ENCODE measurements at regions not wholly inside any gene's neighbourhood (a gene's known extent, or its start where the extent isn't known, plus 50 kb on each side); places are given as distances from the start of the nearest gene placed in this dataset.

DNA sequence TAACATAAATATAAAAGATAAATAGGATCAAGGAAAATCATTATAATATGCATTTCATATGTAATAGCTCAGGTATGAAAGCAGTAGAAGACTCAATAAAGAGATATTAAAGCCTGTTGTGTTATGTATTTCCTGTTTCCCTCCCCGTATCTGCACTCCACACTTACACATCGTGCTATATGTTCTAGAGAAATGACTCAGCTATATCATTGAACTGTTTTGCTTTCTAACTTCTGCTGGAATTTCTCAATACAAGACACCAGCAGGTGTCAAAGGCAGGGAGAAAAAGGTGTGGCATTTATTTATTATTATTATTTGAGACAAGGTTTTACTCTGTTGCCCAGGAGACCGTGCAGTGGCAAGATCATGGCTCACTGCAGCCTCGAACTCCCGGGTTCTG lies 842.8 kb upstream of the CNTN5 start:
- FAIRE-seq (no peak), ATAC-seq (no peak), DNase-seq (ENCODE audit: low read depth, low spot score) (no peak)
- Histone ChIP-seq H3K4me3 (no peak overlapping the region), H4K20me1 (ENCODE audit: control insufficient read depth, insufficient read depth) (no peaks in the 10 kb centered on the region), H3K27ac (ENCODE audit: control insufficient read depth, insufficient read depth) (no peak overlapping the region), H3K27me3 (replicated peaks in 1 of 2; ENCODE audit: control insufficient read depth in 2 of 2, insufficient read depth in 2 of 2, low read length in 1 of 2) (no peaks in the 10 kb centered on the region), H3K4me2 (ENCODE audit: control insufficient read depth, insufficient read depth) (no peak overlapping the region), H3K79me2 (ENCODE audit: control insufficient read depth, insufficient read depth, low read length) (no peaks in the 10 kb centered on the region), H3K36me3 (ENCODE audit: control insufficient read depth in 2 of 2, insufficient read depth in 2 of 2, low read length in 1 of 2) (no peaks in the 10 kb centered on the region), H3K9ac (ENCODE audit: control insufficient read depth, insufficient read depth, low read length) (no peak overlapping the region), H2AFZ (ENCODE audit: control insufficient read depth, low read depth, low read length) (no peak overlapping the region), H3K4me1 (ENCODE audit: control insufficient read depth, insufficient read depth, low read length) (no peaks in the 10 kb centered on the region), H3K9me3 (replicated peaks; ENCODE audit: control insufficient read depth, insufficient read depth, low read length) (no peaks in the 10 kb centered on the region)
- ChIA-PET RAD21 (ENCODE audit: unreplicated experiment) (no interaction called here), SMC1A (ENCODE audit: uncharacterized antibody, unreplicated experiment) (interaction anchor here (0.5 kb wide), 1 partner anchor 293 kb away, joined by 3 read pairs; no protein-coding TSS in a partner anchor), CTCF (no interaction called here), POLR2A (no interaction called here)
- in situ Hi-C loops (cut with MboI) (no loop called here), intact Hi-C loops (cut with micrococcal nuclease; ENCODE audit: unreplicated experiment) (no loop called here)
- WGBS (ENCODE audit: insufficient coverage, insufficient replicate concordance, low lambda C conversion rate, missing lambda C conversion rate), result 1% methylated on average over 5 of the region's 5 CpGs
- TF ChIP-seq, protein P1, sequence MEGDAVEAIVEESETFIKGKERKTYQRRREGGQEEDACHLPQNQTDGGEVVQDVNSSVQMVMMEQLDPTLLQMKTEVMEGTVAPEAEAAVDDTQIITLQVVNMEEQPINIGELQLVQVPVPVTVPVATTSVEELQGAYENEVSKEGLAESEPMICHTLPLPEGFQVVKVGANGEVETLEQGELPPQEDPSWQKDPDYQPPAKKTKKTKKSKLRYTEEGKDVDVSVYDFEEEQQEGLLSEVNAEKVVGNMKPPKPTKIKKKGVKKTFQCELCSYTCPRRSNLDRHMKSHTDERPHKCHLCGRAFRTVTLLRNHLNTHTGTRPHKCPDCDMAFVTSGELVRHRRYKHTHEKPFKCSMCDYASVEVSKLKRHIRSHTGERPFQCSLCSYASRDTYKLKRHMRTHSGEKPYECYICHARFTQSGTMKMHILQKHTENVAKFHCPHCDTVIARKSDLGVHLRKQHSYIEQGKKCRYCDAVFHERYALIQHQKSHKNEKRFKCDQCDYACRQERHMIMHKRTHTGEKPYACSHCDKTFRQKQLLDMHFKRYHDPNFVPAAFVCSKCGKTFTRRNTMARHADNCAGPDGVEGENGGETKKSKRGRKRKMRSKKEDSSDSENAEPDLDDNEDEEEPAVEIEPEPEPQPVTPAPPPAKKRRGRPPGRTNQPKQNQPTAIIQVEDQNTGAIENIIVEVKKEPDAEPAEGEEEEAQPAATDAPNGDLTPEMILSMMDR (IDR thresholded peaks at IDR 0.05 in 2 of 3, conservative IDR thresholded peaks at IDR 0.05 in 1 of 3; ENCODE audit: control insufficient read depth in 2 of 3, extremely low read depth in 1 of 3, insufficient read depth in 1 of 3, low read depth in 3 of 3, low read length in 3 of 3), result no peak
- TF ChIP-seq TCF12 (IDR thresholded peaks at IDR 0.05; ENCODE audit: low read depth, low read length) (no peak), NFXL1 (IDR thresholded peaks at IDR 0.05; ENCODE audit: borderline replicate concordance) (no peak), MXI1 (IDR thresholded peaks at IDR 0.05; ENCODE audit: low read depth, low read length) (no peak), ZSCAN29 (IDR thresholded peaks at IDR 0.05) (no peak), POLR2A (IDR thresholded peaks at IDR 0.05; ENCODE audit: low read depth, low read length) (no peak), MYC (IDR thresholded peaks at IDR 0.05; ENCODE audit: insufficient read depth, insufficient read length, insufficient replicate concordance, low read length, severe bottlenecking) (no peak), IKZF1 (conservative IDR thresholded peaks at IDR 0.05) (no peak)
- TF ChIP-seq, protein P2, sequence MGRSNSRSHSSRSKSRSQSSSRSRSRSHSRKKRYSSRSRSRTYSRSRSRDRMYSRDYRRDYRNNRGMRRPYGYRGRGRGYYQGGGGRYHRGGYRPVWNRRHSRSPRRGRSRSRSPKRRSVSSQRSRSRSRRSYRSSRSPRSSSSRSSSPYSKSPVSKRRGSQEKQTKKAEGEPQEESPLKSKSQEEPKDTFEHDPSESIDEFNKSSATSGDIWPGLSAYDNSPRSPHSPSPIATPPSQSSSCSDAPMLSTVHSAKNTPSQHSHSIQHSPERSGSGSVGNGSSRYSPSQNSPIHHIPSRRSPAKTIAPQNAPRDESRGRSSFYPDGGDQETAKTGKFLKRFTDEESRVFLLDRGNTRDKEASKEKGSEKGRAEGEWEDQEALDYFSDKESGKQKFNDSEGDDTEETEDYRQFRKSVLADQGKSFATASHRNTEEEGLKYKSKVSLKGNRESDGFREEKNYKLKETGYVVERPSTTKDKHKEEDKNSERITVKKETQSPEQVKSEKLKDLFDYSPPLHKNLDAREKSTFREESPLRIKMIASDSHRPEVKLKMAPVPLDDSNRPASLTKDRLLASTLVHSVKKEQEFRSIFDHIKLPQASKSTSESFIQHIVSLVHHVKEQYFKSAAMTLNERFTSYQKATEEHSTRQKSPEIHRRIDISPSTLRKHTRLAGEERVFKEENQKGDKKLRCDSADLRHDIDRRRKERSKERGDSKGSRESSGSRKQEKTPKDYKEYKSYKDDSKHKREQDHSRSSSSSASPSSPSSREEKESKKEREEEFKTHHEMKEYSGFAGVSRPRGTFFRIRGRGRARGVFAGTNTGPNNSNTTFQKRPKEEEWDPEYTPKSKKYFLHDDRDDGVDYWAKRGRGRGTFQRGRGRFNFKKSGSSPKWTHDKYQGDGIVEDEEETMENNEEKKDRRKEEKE (IDR thresholded peaks at IDR 0.05), result no peak
- BruUV-seq (replicated peaks), result no TSS peak

Measured in GM12878 (cell line).